NCI-H1694 (cell line): ENCODE measurements at regions not wholly inside any gene's neighbourhood (a gene's known extent, or its start where the extent isn't known, plus 50 kb on each side); places are given as distances from the start of the nearest gene placed in this dataset.
A peak's percentile ranks its signal among the peaks of the same experiment; 100 is the strongest.
"Not testable (repeated sequence)": the region's sequence is repeated elsewhere in the genome, so short reads cannot be mapped to it uniquely, and the experiment has no call there.

ENCODE experiments used
- DNase-seq: peaks from one replicate; lab custom pipeline; 2025; lab: John Stamatoyannopoulos, UW

DNA sequence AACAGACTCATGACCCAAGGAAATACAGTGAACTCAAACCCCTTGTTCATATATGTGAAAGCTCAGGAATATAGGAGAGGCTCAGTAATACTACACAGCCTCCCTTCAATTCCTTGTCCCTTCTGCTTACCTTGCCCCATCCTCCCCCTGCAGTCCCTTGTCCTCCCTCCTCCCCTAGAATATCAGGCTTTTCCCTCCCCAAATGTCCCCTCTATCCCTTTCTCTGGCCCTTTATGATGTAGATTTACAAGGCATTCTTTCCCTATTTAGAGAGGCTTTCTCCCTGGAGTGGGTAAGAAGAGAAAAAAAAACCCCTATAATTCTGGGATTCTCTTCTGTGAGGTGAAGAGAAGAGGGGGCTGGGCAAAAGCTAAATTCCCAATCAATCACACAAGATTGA is 64.9 kb upstream of the KBTBD8 start:
- no peak for DNase-seq

DNA sequence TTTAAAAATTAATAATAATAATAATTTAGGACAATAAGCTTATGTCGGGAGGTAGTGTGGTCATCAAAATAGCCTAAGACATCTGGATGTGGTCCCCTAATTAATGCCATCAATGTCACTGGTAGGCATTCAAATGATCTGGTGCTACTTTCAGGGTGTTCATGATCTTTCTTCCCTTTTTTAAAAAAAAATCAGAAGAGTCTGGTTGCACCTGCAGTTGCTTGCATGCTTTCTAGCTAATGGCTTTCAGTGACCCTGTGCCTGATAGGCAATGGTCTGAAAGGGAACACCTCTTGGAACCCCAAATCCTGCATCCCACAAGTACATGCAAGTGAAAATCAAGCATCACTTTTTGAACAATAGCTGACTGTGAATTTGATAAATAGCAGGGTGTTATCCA is 64.1 kb upstream of the KBTBD8 start:
- no peak for DNase-seq

DNA sequence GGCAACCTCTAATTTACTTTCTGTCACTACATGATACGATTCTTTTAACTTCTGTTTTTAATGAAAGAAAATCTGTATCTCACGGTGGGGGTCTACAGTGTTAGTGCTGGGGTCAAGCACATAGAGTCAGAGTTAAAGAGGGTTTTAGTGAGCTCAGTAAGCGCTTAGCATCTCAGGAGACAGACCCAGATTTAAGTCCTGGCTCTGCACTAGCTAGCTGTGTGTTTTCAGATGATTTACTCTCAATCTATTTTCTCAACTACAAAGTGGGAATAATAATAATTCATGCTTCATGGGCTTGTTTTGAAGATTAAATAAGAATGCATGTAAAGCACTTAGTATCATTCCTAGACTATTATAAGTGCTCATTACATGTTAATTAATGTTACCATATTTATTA is 63.4 kb upstream of the KBTBD8 start:
- no peak for DNase-seq

DNA sequence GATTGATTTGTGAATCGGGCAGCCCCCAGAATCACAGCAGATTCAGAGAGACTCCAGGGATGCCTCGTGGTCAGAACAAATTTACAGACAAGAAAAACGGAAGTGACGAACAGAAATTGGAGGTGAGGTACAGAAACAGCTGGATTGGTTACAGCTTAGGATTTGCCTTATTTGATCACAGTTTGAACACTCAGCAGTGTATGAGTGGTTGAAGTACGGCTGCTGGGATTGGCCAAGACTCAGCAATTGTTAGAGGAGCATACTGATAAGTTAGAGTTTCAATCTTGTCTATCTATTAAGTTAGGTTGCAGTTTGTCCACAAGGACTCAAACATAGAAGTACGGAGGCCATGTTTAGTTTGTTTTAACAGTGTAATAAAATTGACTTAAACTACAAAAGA is 61.1 kb upstream of the KBTBD8 start:
- DNase-seq: not testable (repeated sequence)

DNA sequence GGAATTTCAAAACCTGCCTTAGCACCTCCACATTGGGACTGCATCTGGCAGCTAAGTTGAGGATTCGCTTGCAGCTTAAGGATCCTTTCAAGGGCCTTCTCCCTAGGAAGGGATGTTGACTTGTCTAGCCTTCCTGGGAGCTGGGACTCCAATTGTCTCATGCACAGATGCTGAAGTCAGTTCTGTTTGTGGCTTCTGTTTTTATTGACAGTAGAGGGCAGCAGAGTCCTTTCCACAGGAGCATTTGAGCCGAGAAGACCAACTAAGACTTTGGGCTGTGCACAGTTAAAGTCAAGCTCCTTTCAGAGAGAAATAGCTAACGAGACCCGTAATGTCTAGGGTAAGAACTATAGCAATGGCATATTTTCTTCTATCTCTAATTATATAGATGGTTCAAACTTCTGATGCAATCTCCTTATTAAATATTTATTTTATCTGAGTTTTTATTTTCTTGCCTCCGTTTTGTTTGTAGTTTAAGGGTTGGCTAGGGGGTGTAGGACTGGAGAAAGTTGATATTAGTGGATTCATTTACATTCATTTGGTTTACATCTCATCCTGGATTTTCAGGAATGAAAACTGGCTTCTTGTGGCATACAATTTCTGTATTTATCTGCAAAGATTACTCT is 59.7 kb upstream of the KBTBD8 start:
- DNase-seq: peak; percentile 1

DNA sequence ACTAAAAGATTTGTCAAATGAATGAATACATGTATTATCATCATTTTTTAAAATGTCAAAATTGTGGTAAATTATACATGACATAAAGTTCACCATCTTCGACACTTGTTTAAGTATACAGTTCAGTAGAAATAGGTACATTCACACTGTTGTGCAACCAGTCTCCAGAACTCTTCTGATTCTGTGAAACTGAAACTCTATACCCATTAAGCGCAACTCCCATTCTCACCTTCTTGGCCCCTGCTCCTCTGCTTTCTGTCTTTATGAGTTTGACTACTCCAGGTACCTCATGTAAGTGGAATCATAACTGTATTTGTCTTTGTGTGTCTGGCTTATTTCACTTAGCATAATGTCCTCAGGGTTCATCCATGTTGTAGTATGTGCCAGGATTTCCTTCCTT is 50.1 kb upstream of the KBTBD8 start:
- no peak for DNase-seq
